Skeletal muscle tissue (tissue), 3 donors: ENCODE measurements at regions not wholly inside any gene's neighbourhood (a gene's known extent, or its start where the extent isn't known, plus 50 kb on each side); places are given as distances from the start of the nearest gene placed in this dataset.

Experiments
- H3K27ac ChIP-seq: one replicate; pipeline ENCODE4 v1.7.0; 2013; ENCODE audit warnings: mild to moderate bottlenecking, low read depth, low read length, inconsistent platforms
- H3K27me3 ChIP-seq, 3 donors: one replicate each; pipeline ENCODE4 v1.7.0; 2013; ENCODE audit warnings: low read length in 3 of 3; ENCODE audit not compliant: control insufficient read depth in 3 of 3, insufficient read depth in 3 of 3
- H3K36me3 ChIP-seq, 3 donors: one replicate each; pipeline ENCODE4 v1.7.0; 2013; ENCODE audit warnings: low read length in 3 of 3; ENCODE audit not compliant: control insufficient read depth in 3 of 3, insufficient read depth in 3 of 3
- H3K4me1 ChIP-seq, 3 donors: one replicate each; pipeline ENCODE4 v1.7.0; 2013; ENCODE audit warnings: low read length in 3 of 3, mild to moderate bottlenecking in 3 of 3; ENCODE audit not compliant: control insufficient read depth in 3 of 3, insufficient read depth in 3 of 3
- H3K4me3 ChIP-seq, 3 donors: one replicate each; pipeline ENCODE4 v1.7.0; 2013; ENCODE audit warnings: low read length in 3 of 3
- H3K9ac ChIP-seq, 3 donors: one replicate each; pipeline ENCODE4 v1.7.0; 2013; ENCODE audit warnings: low read length in 3 of 3, mild to moderate bottlenecking in 3 of 3, moderate library complexity in 2 of 3, low read depth in 1 of 3
- H3K9me3 ChIP-seq, 3 donors: one replicate each; pipeline ENCODE4 v1.7.0; 2013; ENCODE audit warnings: low read length in 3 of 3; ENCODE audit not compliant: control insufficient read depth in 3 of 3
- donor health status: Osteomylitis.

DNA sequence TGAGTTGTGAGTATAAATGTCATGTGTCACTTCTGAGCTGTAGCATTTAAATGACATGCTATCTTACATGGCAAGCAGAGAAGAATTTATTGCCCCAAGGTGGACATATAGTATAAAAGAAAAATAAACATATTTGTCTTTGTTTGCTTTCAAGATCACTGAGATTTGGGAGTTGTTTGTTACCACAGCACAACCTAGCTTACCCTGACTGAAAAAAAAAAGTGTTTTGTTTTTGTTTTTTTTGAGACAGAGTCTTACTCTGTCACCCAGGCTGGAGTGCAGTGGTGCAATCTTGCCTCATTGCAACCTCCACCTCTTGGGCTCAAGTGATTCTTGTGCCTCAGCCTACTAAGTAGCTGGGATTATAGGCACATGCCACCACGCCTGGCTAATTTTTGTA is 596.5 kb downstream of the MED13L start:
- no peaks in the 10 kb centered on the region for H3K36me3 ChIP-seq
- H3K4me1 ChIP-seq = no peaks in the 10 kb centered on the region
- no peaks in the 10 kb centered on the region for H3K27me3 ChIP-seq
- no peak overlapping the region for H3K27ac ChIP-seq
- H3K9ac ChIP-seq = no peak overlapping the region
- H3K4me3 ChIP-seq = no peak overlapping the region
- H3K9me3 ChIP-seq = no peaks in the 10 kb centered on the region

DNA sequence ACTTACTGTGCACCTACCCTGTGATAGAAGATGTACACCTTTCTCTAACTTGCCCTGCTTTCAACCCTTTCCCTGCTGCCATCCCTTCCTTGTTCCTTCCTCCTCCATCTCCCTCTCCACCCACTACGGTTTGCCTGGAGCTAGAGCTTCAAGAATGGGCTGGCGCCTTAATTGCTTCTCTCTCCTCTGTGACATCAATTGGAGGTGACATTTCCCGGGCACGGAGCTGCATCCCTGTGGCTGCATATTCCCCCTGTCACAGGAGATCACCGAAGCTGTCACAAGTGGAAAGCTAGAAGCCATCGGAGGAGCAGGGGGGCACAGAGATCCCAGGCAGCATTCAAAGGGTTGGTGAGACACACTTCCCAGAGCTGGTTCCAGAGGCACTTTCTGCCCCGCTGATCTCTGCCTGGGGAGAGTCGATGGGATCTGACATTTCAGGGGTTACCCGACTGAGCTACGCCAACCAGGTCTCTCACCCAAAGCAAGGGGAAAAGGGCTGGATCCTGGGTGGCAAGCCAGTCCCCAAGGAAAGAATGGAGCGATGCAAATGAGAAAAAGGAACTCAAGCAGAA is 604.9 kb downstream of the MED13L start:
- no peak overlapping the region for H3K4me3 ChIP-seq
- no peaks in the 10 kb centered on the region for H3K9me3 ChIP-seq
- H3K4me1 ChIP-seq = no peaks in the 10 kb centered on the region
- no peaks in the 10 kb centered on the region for H3K36me3 ChIP-seq
- H3K9ac ChIP-seq = no peak overlapping the region
- H3K27me3 ChIP-seq = peaks cover 0 to 2% (median 0%) of the 10 kb centered on the region in 3 donors
- no peak overlapping the region for H3K27ac ChIP-seq

DNA sequence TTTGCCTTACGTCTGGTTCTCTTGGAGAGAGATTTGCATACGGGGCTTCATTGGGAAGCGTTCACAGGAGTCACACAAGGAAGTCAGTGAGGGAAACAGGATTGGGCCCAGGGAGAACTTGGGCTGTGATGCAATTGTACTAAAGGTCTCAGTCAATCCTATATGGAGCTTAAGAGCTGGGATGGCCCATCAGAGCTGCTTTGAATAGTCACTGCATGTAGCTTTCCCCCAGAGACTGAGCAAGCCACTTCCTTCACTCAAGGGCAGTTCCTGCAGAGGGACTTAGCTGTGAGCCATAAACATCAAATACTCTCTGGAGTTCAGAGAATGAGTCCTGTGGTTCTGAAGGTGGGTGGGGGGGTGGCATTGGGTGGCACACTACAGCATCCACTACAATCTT is 605.4 kb downstream of the MED13L start:
- Histone ChIP-seq H3K36me3 (no peaks in the 10 kb centered on the region), H3K4me3 (no peak overlapping the region), H3K4me1 (no peaks in the 10 kb centered on the region), H3K27me3 (peaks cover 0 to 2% (median 0%) of the 10 kb centered on the region in 3 donors), H3K9ac (no peak overlapping the region), H3K9me3 (no peaks in the 10 kb centered on the region), H3K27ac (no peak overlapping the region)

DNA sequence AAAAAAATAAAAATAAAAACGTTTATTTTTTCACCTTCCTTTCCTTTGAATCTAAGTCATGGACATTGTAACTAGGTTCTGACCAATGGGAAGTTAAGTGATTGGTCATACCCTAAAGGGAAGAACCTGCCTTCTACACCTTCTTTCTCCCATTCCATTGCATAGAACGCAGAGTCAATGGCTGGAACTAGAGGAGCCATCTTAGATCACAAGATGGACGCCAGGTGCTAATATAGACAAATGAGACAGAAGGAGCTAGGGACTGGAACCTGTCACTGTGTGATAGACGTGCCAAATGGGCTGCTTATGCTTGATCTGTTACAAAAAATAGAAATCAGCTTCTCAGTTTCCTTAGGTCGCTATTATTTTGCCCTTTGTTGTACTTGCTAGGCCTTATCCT is 606.6 kb downstream of the MED13L start:
- no peaks in the 10 kb centered on the region for H3K9me3 ChIP-seq
- H3K4me1 ChIP-seq = no peaks in the 10 kb centered on the region
- no peaks in the 10 kb centered on the region for H3K36me3 ChIP-seq
- no peak overlapping the region for H3K27ac ChIP-seq
- H3K9ac ChIP-seq = no peak overlapping the region
- H3K4me3 ChIP-seq = no peak overlapping the region
- peaks cover 0 to 2% (median 0%) of the 10 kb centered on the region in 3 donors for H3K27me3 ChIP-seq

DNA sequence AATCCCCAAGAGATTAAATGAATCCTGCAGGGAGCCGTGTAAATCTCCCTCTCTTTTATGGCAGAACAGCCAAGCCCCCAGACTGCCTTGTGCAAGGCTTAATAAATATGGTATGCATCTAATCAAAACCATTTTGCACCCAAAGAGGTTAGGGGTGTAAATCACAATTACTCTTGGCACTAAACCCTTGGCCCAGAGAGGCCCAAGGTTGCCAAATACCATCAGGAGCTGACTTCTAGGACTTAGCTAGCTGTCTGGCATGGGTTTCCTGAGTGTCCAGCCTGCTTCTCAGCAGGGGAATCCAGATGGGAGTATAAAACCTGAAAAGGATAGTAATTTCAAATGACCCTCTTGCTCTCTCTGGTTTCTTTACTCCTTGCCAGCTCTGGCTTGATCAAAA is 610.4 kb downstream of the MED13L start:
- H3K4me1 ChIP-seq = no peaks in the 10 kb centered on the region
- no peaks in the 10 kb centered on the region for H3K9me3 ChIP-seq
- no peaks in the 10 kb centered on the region for H3K36me3 ChIP-seq
- H3K27ac ChIP-seq = no peak overlapping the region
- no peak overlapping the region for H3K9ac ChIP-seq
- peaks cover 0 to 4% (median 0%) of the 10 kb centered on the region in 3 donors for H3K27me3 ChIP-seq
- H3K4me3 ChIP-seq = no peak overlapping the region

DNA sequence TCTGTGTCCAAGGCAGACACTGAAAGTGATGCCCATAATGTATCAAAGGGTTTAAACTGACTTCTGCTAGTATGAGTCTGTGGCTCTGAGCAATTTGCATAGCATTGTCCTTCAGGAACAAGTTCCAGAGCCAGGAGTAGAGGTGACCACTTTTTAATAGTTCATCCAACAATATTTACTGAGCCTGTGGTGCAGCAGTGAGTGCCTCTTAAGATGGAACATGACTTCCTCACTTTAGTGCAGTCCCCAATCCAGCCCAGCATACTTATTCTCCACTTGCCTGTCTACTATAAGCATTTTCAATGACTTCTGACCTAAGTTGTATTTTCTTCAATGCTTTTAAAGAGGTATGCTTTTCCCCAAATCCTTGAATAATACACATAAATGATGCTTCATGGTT is 611.3 kb downstream of the MED13L start:
- Histone ChIP-seq H3K4me3 (no peak overlapping the region), H3K27ac (no peak overlapping the region), H3K9ac (no peak overlapping the region), H3K9me3 (no peaks in the 10 kb centered on the region), H3K27me3 (peaks cover 0 to 4% (median 0%) of the 10 kb centered on the region in 3 donors), H3K36me3 (no peaks in the 10 kb centered on the region), H3K4me1 (peaks cover 0 to 3% (median 2%) of the 10 kb centered on the region in 3 donors)

DNA sequence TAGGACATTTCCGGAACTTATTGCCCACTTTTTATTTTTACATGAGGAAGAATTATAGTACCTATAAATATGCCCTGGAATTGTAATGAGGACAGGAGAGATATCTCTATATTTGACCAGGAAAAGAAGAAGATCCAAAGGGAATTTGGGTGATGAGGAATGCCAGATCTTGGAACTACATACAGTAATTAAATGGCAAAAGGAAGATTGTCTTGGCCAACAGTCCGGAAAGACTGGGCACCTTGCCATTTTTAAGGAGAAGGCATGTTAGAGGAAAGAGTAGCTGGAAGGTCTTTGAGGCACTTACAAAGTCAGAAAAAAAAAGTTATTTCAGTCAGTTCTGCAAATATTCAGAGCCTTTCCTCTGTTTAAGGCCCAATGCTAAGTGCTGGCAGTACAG is 616.4 kb downstream of the MED13L start:
- no peaks in the 10 kb centered on the region for H3K9me3 ChIP-seq
- H3K9ac ChIP-seq = no peak overlapping the region
- H3K36me3 ChIP-seq = no peaks in the 10 kb centered on the region
- H3K27me3 ChIP-seq = peaks cover 0 to 4% (median 0%) of the 10 kb centered on the region in 3 donors
- H3K27ac ChIP-seq = no peak overlapping the region
- peaks cover 2 to 3% (median 2%) of the 10 kb centered on the region in 3 donors for H3K4me1 ChIP-seq
- H3K4me3 ChIP-seq = no peak overlapping the region

DNA sequence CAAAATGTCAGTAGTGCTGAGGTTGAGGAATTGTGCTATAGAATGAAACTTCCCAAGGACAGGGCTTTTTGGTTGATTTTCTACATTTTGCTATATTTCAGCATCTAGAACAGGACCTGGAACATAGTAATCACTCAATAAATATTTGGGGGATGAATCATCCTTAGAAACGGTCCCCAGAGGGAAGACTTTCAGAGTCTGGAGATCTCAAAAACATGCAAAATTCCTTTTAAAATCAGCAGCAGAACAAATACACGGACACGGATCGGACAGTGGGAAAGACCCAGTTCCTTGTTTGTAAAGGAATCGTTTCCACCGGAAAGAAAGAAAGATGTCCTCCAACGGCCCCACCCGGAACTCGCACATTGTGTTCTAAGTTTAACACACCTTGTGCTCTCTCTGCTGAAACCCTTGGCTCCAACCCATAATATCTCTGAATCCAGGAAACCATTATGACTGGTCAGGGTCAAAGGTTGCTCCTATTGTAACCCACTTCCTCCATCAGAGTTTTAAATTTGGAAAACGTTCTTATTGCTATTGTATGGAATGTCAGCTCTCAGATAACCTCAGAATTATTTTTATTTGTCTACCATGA is 617.2 kb downstream of the MED13L start:
- H3K9ac ChIP-seq = no peak overlapping the region
- no peaks in the 10 kb centered on the region for H3K9me3 ChIP-seq
- no peaks in the 10 kb centered on the region for H3K36me3 ChIP-seq
- no peak overlapping the region for H3K27ac ChIP-seq
- peaks cover 2 to 3% (median 2%) of the 10 kb centered on the region in 3 donors for H3K4me1 ChIP-seq
- no peak overlapping the region for H3K4me3 ChIP-seq
- H3K27me3 ChIP-seq = peaks cover 0 to 4% (median 0%) of the 10 kb centered on the region in 3 donors

DNA sequence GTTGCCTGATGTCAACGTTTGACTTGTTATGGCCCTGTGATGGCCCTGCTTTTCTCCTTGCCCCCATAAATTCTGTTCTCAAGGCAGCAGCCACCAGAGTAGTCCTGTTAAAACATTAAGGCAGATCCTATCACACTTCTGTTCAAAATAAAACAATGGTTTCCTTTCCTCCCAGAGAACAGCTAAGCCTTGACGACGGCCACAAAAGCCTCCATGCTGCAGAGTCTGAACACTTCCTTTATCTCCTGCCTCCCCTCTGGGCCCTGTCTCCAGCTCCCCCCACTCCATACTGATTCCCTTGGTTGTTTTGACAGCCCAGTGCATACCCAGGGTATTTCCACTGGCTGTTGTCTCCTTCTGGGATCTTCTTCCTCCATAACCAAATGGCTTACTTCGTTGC is 618.1 kb downstream of the MED13L start:
- H3K4me3 ChIP-seq = no peak overlapping the region
- no peaks in the 10 kb centered on the region for H3K36me3 ChIP-seq
- H3K27me3 ChIP-seq = peaks cover 0 to 4% (median 0%) of the 10 kb centered on the region in 3 donors
- H3K9me3 ChIP-seq = no peaks in the 10 kb centered on the region
- no peak overlapping the region for H3K9ac ChIP-seq
- peaks cover 2 to 3% (median 2%) of the 10 kb centered on the region in 3 donors for H3K4me1 ChIP-seq
- no peak overlapping the region for H3K27ac ChIP-seq

DNA sequence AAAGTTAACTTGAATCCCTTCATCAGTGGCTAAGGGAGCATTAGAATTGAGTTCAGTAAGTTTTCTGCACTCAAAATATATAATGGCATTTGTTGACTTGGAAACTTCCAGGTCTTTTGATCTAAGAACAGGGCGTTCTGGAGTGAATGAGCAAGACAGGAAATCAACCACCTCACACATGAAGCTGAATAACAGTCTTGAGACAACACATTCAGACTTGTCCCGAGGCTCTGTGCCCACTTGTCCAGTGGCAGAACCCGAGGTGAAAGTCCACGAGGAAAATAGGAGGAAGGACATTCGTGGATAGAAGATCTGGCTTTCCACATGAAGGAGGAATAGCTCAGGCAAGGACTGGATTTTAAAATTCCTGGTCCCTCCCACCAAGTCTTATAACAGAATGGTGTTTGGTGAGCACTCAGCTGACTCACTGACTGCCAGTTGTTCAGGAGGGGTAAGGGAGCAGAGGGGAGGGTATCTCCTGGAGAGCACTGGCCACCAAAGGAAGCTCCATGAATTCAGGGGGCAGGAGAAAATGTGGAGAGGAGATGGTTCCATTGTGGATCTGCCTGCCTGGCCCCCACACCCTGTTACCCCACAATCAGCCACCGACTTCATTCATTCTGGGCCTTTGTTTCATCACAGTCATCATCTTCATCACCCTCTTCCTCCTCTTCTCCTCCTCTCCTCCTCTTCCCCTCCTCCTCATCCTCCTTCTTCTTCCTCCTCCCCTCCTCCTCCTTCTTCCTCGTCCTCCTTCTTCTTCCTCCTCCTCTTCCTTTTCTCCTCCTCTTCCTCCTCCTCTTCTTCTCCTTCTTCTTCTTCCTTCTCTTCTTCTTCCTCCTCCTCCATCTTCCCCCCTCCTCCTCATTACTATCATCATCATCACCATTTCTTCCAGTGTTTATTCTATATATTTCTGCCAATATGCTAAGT is 620.1 kb downstream of the MED13L start:
- Histone ChIP-seq H3K4me1 (peaks cover 2 to 3% (median 2%) of the 10 kb centered on the region in 3 donors), H3K36me3 (no peaks in the 10 kb centered on the region), H3K9me3 (no peaks in the 10 kb centered on the region), H3K9ac (no peak overlapping the region), H3K4me3 (no peak overlapping the region), H3K27ac (no peak overlapping the region), H3K27me3 (no peaks in the 10 kb centered on the region)
